Smooth muscle cell (in vitro differentiated cells): ENCODE measurements at regions not wholly inside any gene's neighbourhood (a gene's known extent, or its start where the extent isn't known, plus 50 kb on each side); places are given as distances from the start of the nearest gene placed in this dataset.

Source experiments
- DNase-seq: peaks from one replicate; lab custom pipeline; 2025; ENCODE audit not compliant: unreplicated experiment; lab: John Stamatoyannopoulos, UW
- H2AFZ ChIP-seq: fragments of 200-600 bp; sonication (generic); 2 replicates; pipeline ENCODE4 v1.6.0; 2016; ENCODE audit warnings: antibody characterized with exemption, low read depth, mild to moderate bottlenecking
- H3F3A ChIP-seq: fragments of 200-600 bp; sonication (generic); 2 replicates; pipeline ENCODE4 v1.6.0; 2017; ENCODE audit warnings: antibody characterized with exemption, low read depth
- H3K27ac ChIP-seq: fragments of 200-600 bp; sonication (generic); 2 replicates; pipeline ENCODE4 v1.5.1; 2016; ENCODE audit warnings: low read depth, mild to moderate bottlenecking
- H3K27me3 ChIP-seq: fragments of 200-600 bp; sonication (generic); 2 replicates; pipeline ENCODE4 v1.6.1; 2016; ENCODE audit warnings: low read depth, mild to moderate bottlenecking
- H3K36me3 ChIP-seq: fragments of 200-600 bp; sonication (generic); 2 replicates; pipeline ENCODE4 v1.5.1; 2016; ENCODE audit warnings: low read depth
- H3K4me1 ChIP-seq: fragments of 200-600 bp; sonication (generic); 2 replicates; pipeline ENCODE4 v1.5.1; 2016; ENCODE audit warnings: low read depth
- H3K4me2 ChIP-seq: fragments of 200-600 bp; sonication (generic); 2 replicates; pipeline ENCODE4 v1.6.0; 2016; ENCODE audit warnings: mild to moderate bottlenecking
- H3K4me3 ChIP-seq: fragments of 200-600 bp; sonication (generic); 2 replicates; pipeline ENCODE4 v1.5.1; 2016; ENCODE audit warnings: mild to moderate bottlenecking
- H3K79me2 ChIP-seq: fragments of 200-600 bp; sonication (generic); 2 replicates; pipeline ENCODE4 v1.6.0; 2016; ENCODE audit warnings: low read depth, mild to moderate bottlenecking
- H3K9ac ChIP-seq: fragments of 200-600 bp; sonication (generic); 2 replicates; pipeline ENCODE4 v1.6.0; 2016; ENCODE audit warnings: low read depth
- H3K9me3 ChIP-seq: fragments of 200-600 bp; sonication (generic); replicated peaks from 2 replicates; pipeline ENCODE4 v1.5.1; 2016; ENCODE audit warnings: low read depth
- H4K20me1 ChIP-seq: fragments of 200-600 bp; sonication (generic); 2 replicates; pipeline ENCODE4 v1.6.0; 2016; ENCODE audit warnings: low read depth
- CTCF ChIP-seq: fragments of 200-600 bp; sonication (generic); IDR thresholded peaks from 2 replicates; pipeline ENCODE4 v1.5.1; 2017; ENCODE audit warnings: borderline replicate concordance, mild to moderate bottlenecking, antibody characterized with exemption; ENCODE audit not compliant: insufficient read depth, poor library complexity, severe bottlenecking
- WGBS: methylation state at CpG from one replicate; pipeline ENCODE4 v1.1.7; 2016; ENCODE audit warnings: low lambda C conversion rate; 5-methylcytosine and 5-hydroxymethylcytosine counted together

- Histone ChIP-seq H3K27ac (no peak overlapping the region), H3K4me3 (no peak overlapping the region), H3K9me3 (no peaks in the 10 kb centered on the region), H4K20me1 (no peaks in the 10 kb centered on the region), H2AFZ (no peak overlapping the region), H3F3A (no peaks in the 10 kb centered on the region), H3K27me3 (no peaks in the 10 kb centered on the region), H3K4me1 (peaks cover 3% of the 10 kb centered on the region), H3K79me2 (no peaks in the 10 kb centered on the region), H3K4me2 (no peak overlapping the region), H3K9ac (no peak overlapping the region), H3K36me3 (no peaks in the 10 kb centered on the region)
- TF ChIP-seq CTCF = no peak
- 56% methylated on average over 3 of the region's 3 CpGs for WGBS
- no peak for DNase-seq
Measured at GRCh38 chr6:23414922-23415321, 711.1 kb upstream of the NRSN1 start.

- no peak for TF ChIP-seq CTCF
- peak overlapping the region; percentile 42 for H2AFZ ChIP-seq
- H3F3A ChIP-seq = no peaks in the 10 kb centered on the region
- H3K27me3 ChIP-seq = no peaks in the 10 kb centered on the region
- no peaks in the 10 kb centered on the region for H3K36me3 ChIP-seq
- WGBS = 97% methylated on average over 5 of the region's 5 CpGs
- H3K4me1 ChIP-seq = peaks cover 3% of the 10 kb centered on the region
- no peak overlapping the region for H3K4me3 ChIP-seq
- H4K20me1 ChIP-seq = no peaks in the 10 kb centered on the region
- no peak overlapping the region for H3K27ac ChIP-seq
- H3K9ac ChIP-seq = no peak overlapping the region
- H3K9me3 ChIP-seq = no peaks in the 10 kb centered on the region
- no peaks in the 10 kb centered on the region for H3K79me2 ChIP-seq
- DNase-seq = no peak
- no peak overlapping the region for H3K4me2 ChIP-seq
Measured at GRCh38 chr6:23415819-23416427, 710.1 kb upstream of the NRSN1 start.

DNA sequence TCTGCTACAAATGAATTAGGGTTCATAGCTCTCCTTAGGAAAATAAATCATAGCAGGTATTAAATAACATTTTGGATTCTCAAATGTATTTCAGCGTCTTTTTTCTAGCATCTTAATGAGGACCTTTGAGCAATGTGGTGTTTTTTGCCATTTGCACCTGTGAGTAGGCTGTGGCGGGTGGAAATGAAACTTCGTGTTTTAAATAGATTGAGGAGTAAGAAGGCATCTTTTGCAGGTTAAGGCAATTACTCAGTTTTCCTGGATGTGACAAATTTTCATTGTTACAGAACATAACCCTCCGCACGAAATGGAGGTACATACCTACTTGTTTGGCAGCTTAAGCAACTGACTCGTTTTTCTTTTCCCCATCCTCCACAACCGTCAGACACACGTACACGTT is 708.9 kb upstream of the NRSN1 start:
- TF ChIP-seq CTCF = no peak
- no peaks in the 10 kb centered on the region for H3K36me3 ChIP-seq
- H3F3A ChIP-seq = no peaks in the 10 kb centered on the region
- DNase-seq = no peak
- H3K79me2 ChIP-seq = no peaks in the 10 kb centered on the region
- H3K4me1 ChIP-seq = peaks cover 3% of the 10 kb centered on the region
- H3K9ac ChIP-seq = no peak overlapping the region
- H2AFZ ChIP-seq = no peak overlapping the region
- H3K9me3 ChIP-seq = no peaks in the 10 kb centered on the region
- H3K4me2 ChIP-seq = no peak overlapping the region
- no peak overlapping the region for H3K4me3 ChIP-seq
- no peaks in the 10 kb centered on the region for H3K27me3 ChIP-seq
- WGBS = 91% methylated on average over 9 of the region's 9 CpGs
- no peak overlapping the region for H3K27ac ChIP-seq
- H4K20me1 ChIP-seq = no peaks in the 10 kb centered on the region

DNA sequence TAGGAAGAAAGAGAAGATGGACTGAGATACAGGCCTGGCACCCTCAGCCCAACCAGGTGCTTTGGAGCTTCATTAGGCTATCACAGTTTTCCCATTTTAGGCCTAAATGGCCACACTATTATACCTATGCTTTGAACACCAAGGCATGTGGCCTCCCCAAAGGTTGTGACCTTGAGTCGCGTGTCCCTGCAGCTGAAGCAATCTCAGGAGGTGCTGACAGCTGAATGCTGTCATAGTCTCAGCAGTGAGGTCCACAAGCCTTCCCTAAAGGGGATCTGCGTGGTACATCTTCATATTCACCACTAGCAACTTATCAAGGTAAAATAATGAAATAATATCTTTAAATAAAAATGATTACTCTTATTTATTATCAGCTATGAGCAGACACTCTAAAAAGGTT is 707.9 kb upstream of the NRSN1 start:
- Histone ChIP-seq H4K20me1 (no peaks in the 10 kb centered on the region), H3K27me3 (no peaks in the 10 kb centered on the region), H3K9ac (no peak overlapping the region), H3K9me3 (no peaks in the 10 kb centered on the region), H3K36me3 (no peaks in the 10 kb centered on the region), H3K27ac (no peak overlapping the region), H3K4me1 (peaks cover 3% of the 10 kb centered on the region), H3F3A (no peaks in the 10 kb centered on the region), H2AFZ (no peak overlapping the region), H3K4me3 (no peak overlapping the region), H3K79me2 (no peaks in the 10 kb centered on the region), H3K4me2 (no peak overlapping the region)
- WGBS = 92% methylated on average over 3 of the region's 3 CpGs
- TF ChIP-seq CTCF = no peak
- no peak for DNase-seq
